ENCODE measurements at regions not wholly inside any gene's neighbourhood (a gene's known extent, or its start where the extent isn't known, plus 50 kb on each side); places are given as distances from the start of the nearest gene placed in this dataset.

GRCh38 chr11:19353287-19353850, 112.6 kb upstream of the E2F8 start:
- no peak for TF ChIP-seq CTCF (IDR thresholded peaks at IDR 0.05; ENCODE audit: insufficient read depth, low read depth, low read length)
- TF ChIP-seq EZH2 (IDR thresholded peaks at IDR 0.05; ENCODE audit: insufficient read depth, low read length), result no peak
